ENCODE measurements at regions not wholly inside any gene's neighbourhood (a gene's known extent, or its start where the extent isn't known, plus 50 kb on each side); places are given as distances from the start of the nearest gene placed in this dataset.

GRCh38 chr5:12357626-12358025 lies 453.4 kb upstream of the CTNND2 start:
- TF ChIP-seq CTCF (IDR thresholded peaks at IDR 0.05) (no peak), EP300 (IDR thresholded peaks at IDR 0.05) (no peak), POLR2A (IDR thresholded peaks at IDR 0.05) (no peak)
